GM12865 (cell line): ENCODE measurements at regions not wholly inside any gene's neighbourhood (a gene's known extent, or its start where the extent isn't known, plus 50 kb on each side); places are given as distances from the start of the nearest gene placed in this dataset.

Experiments used
- DNase-seq: peaks from one replicate; pipeline ENCODE4 v3.0.0; 2010; ENCODE audit warnings: low read depth
- H3K4me3 ChIP-seq: 2 replicates; pipeline ENCODE4 v1.5.1; 2011; ENCODE audit warnings: mild to moderate bottlenecking, low read depth, low read length, control low read depth
- TF ChIP-seq, protein P1 (sequence below): IDR thresholded peaks from 2 replicates; pipeline ENCODE4 v1.5.1; 2011; ENCODE audit warnings: low read length, control low read depth, low read depth, inconsistent platforms; ENCODE audit not compliant: insufficient read depth; ENCODE audit errors: missing control alignments

- TF ChIP-seq, protein P1, sequence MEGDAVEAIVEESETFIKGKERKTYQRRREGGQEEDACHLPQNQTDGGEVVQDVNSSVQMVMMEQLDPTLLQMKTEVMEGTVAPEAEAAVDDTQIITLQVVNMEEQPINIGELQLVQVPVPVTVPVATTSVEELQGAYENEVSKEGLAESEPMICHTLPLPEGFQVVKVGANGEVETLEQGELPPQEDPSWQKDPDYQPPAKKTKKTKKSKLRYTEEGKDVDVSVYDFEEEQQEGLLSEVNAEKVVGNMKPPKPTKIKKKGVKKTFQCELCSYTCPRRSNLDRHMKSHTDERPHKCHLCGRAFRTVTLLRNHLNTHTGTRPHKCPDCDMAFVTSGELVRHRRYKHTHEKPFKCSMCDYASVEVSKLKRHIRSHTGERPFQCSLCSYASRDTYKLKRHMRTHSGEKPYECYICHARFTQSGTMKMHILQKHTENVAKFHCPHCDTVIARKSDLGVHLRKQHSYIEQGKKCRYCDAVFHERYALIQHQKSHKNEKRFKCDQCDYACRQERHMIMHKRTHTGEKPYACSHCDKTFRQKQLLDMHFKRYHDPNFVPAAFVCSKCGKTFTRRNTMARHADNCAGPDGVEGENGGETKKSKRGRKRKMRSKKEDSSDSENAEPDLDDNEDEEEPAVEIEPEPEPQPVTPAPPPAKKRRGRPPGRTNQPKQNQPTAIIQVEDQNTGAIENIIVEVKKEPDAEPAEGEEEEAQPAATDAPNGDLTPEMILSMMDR: no peak
- DNase-seq: no peak
- no peak overlapping the region for H3K4me3 ChIP-seq
Observed at GRCh38 chr11:90947930-90948329, 725.1 kb upstream of the CHORDC1 start.

- H3K4me3 ChIP-seq: no peak overlapping the region
- TF ChIP-seq, protein P1: no peak
- DNase-seq: no peak
Observed at GRCh38 chr11:90930252-90930651, 707.4 kb upstream of the CHORDC1 start.

GRCh38 chr11:90919332-90919731 is 696.5 kb upstream of the CHORDC1 start:
- DNase-seq: no peak
- no peak overlapping the region for H3K4me3 ChIP-seq
- TF ChIP-seq, protein P1: no peak

- no peak for DNase-seq
- H3K4me3 ChIP-seq: no peak overlapping the region
- TF ChIP-seq, protein P1: no peak
Observed at GRCh38 chr11:90916706-90917105, 693.9 kb upstream of the CHORDC1 start.

- DNase-seq: no peak
- H3K4me3 ChIP-seq: no peak overlapping the region
- TF ChIP-seq, protein P1: no peak
Observed at GRCh38 chr11:90913131-90913668, 690.4 kb upstream of the CHORDC1 start.

DNA sequence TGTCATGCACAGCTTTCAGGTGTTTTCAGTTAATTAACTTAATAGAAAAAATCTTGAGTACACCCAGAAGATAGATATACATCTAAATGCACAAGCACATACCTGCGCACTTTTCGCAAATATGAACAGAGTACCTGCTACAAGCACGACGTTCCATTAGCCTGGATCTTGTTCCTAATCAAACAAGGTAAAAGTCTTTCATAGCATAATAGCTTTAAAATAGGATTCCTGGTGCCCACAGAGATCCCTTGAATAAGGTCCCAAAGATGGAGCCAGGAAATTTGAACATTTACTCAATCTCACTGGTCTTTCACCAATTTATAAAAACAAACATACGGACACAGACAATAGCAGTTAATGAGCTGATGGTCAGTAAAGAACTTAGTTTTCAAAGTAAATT is 689.8 kb upstream of the CHORDC1 start:
- H3K4me3 ChIP-seq: no peak overlapping the region
- TF ChIP-seq, protein P1: no peak
- no peak for DNase-seq

DNA sequence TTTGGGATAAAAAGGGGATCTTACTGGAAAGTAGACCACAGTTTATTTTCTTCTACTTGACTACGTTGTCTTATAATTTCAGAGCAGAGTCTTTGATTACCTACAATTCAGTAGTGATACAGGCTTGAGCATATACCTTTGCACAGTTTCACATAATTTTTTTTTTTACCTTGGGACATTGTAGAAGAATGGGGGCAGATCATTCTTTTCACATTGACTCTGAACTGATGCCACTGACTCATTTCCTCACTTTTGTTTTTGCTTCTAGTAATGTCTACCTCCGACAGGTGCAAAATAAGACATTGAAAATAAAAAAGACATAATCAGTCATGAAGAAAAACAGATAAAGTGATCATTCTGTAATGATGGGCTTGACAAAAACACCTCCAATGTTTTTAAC is 688.3 kb upstream of the CHORDC1 start:
- TF ChIP-seq, protein P1: no peak
- peak; percentile 1 for DNase-seq
- no peak overlapping the region for H3K4me3 ChIP-seq
